Upper lobe of right lung (tissue), 1 donor: ENCODE measurements at regions not wholly inside any gene's neighbourhood (a gene's known extent, or its start where the extent isn't known, plus 50 kb on each side); places are given as distances from the start of the nearest gene placed in this dataset.

Experiments
- ATAC-seq: fragments of 200-7000 bp; cut with Tn5 transposase; one replicate; pipeline ENCODE4 v1.9.1; 2020; ENCODE audit warnings: mild to moderate bottlenecking, moderate library complexity
- DNase-seq: peaks from one replicate; pipeline ENCODE4 v3.0.0-alpha.2; 2020
- H3K27ac ChIP-seq: fragments of 200-600 bp; one replicate; pipeline ENCODE4 v1.8.0; 2022
- H3K27me3 ChIP-seq: fragments of 200-600 bp; one replicate; pipeline ENCODE4 v1.8.0; 2022; ENCODE audit warnings: mild to moderate bottlenecking
- H3K36me3 ChIP-seq: fragments of 200-600 bp; one replicate; pipeline ENCODE4 v1.8.0; 2022
- H3K4me1 ChIP-seq: fragments of 200-600 bp; one replicate; pipeline ENCODE4 v1.8.0; 2022
- H3K4me3 ChIP-seq: fragments of 200-600 bp; one replicate; pipeline ENCODE4 v1.8.0; 2022; ENCODE audit warnings: mild to moderate bottlenecking
- H3K9me3 ChIP-seq: fragments of 200-600 bp; one replicate; pipeline ENCODE4 v1.8.0; 2022
- CTCF ChIP-seq: fragments of 200-600 bp; IDR thresholded peaks from one replicate; pipeline ENCODE4 v1.8.0; 2022; ENCODE audit warnings: antibody characterized with exemption
- intact Hi-C: fragments of 100-400 bp; cut with DNase I; formaldehyde crosslinking; loops from one replicate; pipeline ENCODE4 v1.11.0; 2022
- donor health status: DM: no; HTN: yes; CAD: no; lungs with severe emphysema.

GRCh38 chr2:42863320-42863719 lies 70.9 kb upstream of the HAAO start:
- Histone ChIP-seq H3K27me3 (no peaks in the 10 kb centered on the region), H3K9me3 (no peaks in the 10 kb centered on the region), H3K4me3 (no peak overlapping the region), H3K4me1 (peaks cover 15% of the 10 kb centered on the region), H3K36me3 (no peaks in the 10 kb centered on the region), H3K27ac (no peak overlapping the region)
- intact Hi-C loops = no loop called here
- no peak for TF ChIP-seq CTCF
- DNase-seq (no peak), ATAC-seq (no peak)

GRCh38 chr2:42862669-42863185 lies 70.3 kb upstream of the HAAO start:
- Histone ChIP-seq H3K27me3 (no peaks in the 10 kb centered on the region), H3K4me1 (peaks cover 15% of the 10 kb centered on the region), H3K9me3 (no peaks in the 10 kb centered on the region), H3K4me3 (no peak overlapping the region), H3K27ac (no peak overlapping the region), H3K36me3 (no peaks in the 10 kb centered on the region)
- DNase-seq = no peak
- no peak for TF ChIP-seq CTCF
- intact Hi-C loops = no loop called here
- no peak for ATAC-seq

GRCh38 chr2:42861321-42861720 lies 68.9 kb upstream of the HAAO start:
- no peak for ATAC-seq
- TF ChIP-seq CTCF = no peak
- DNase-seq = no peak
- H3K27ac ChIP-seq = no peak overlapping the region
- H3K36me3 ChIP-seq = no peaks in the 10 kb centered on the region
- no peaks in the 10 kb centered on the region for H3K9me3 ChIP-seq
- H3K4me1 ChIP-seq = peaks cover 4% of the 10 kb centered on the region
- intact Hi-C loops = no loop called here
- no peaks in the 10 kb centered on the region for H3K27me3 ChIP-seq
- no peak overlapping the region for H3K4me3 ChIP-seq

GRCh38 chr2:42860319-42861094 lies 68.1 kb upstream of the HAAO start:
- H3K4me1 ChIP-seq = no peaks in the 10 kb centered on the region
- H3K27me3 ChIP-seq = no peaks in the 10 kb centered on the region
- H3K4me3 ChIP-seq = no peak overlapping the region
- TF ChIP-seq CTCF = no peak
- no peak for DNase-seq
- no peak overlapping the region for H3K27ac ChIP-seq
- H3K9me3 ChIP-seq = no peaks in the 10 kb centered on the region
- ATAC-seq = no peak
- intact Hi-C loops = no loop called here
- no peaks in the 10 kb centered on the region for H3K36me3 ChIP-seq

- Histone ChIP-seq H3K27me3 (no peaks in the 10 kb centered on the region), H3K4me3 (no peak overlapping the region), H3K9me3 (no peaks in the 10 kb centered on the region), H3K27ac (no peak overlapping the region), H3K36me3 (no peaks in the 10 kb centered on the region), H3K4me1 (no peaks in the 10 kb centered on the region)
- intact Hi-C loops = no loop called here
- no peak for ATAC-seq
- TF ChIP-seq CTCF = no peak
- DNase-seq = no peak
These were observed 67.4 kb upstream of the HAAO start for GRCh38 chr2:42859791-42860190.
